Psoas muscle (tissue), 7 donors: ENCODE measurements at regions not wholly inside any gene's neighbourhood (a gene's known extent, or its start where the extent isn't known, plus 50 kb on each side); places are given as distances from the start of the nearest gene placed in this dataset.

ENCODE experiments used
- ATAC-seq, 4 donors: fragments of 200-7000 bp; cut with Tn5 transposase; one replicate each; pipeline ENCODE4 v1.9.1; 2020; ENCODE audit warnings: moderate library complexity in 3 of 4, mild to moderate bottlenecking in 2 of 4
- DNase-seq, 2 donors: peaks; one replicate each; pipeline ENCODE4 v3.0.0-alpha.2; 2020
- H3K27ac ChIP-seq: fragments of 200-600 bp; one replicate; pipeline ENCODE4 v1.8.0; 2022
- H3K27me3 ChIP-seq, 3 donors: fragments of 200-600 bp in 1 of 3; one replicate each; pipeline versions ENCODE4 v1.6.1 to v1.8.0; 2013 to 2022; ENCODE audit warnings: low read length in 2 of 3, mild to moderate bottlenecking in 2 of 3, moderate library complexity in 1 of 3; ENCODE audit not compliant: insufficient read depth in 3 of 3
- H3K36me3 ChIP-seq, 2 donors: fragments of 200-600 bp in 1 of 2; one replicate each; pipeline versions ENCODE4 v1.6.1 to v1.8.0; 2013 to 2022; ENCODE audit warnings: low read depth in 1 of 2, mild to moderate bottlenecking in 1 of 2, moderate library complexity in 1 of 2; ENCODE audit not compliant: insufficient read depth in 1 of 2
- H3K4me1 ChIP-seq: fragments of 200-600 bp; one replicate; pipeline ENCODE4 v1.8.0; 2022
- H3K4me3 ChIP-seq: fragments of 200-600 bp; one replicate; pipeline ENCODE4 v1.8.0; 2022; ENCODE audit warnings: mild to moderate bottlenecking
- H3K9me3 ChIP-seq: fragments of 200-600 bp; one replicate; pipeline ENCODE4 v1.8.0; 2022
- CTCF ChIP-seq: fragments of 200-600 bp; IDR thresholded peaks from one replicate; pipeline ENCODE4 v1.8.0; 2022; ENCODE audit warnings: antibody characterized with exemption
- WGBS, 3 donors: extraction: QIAGEN DNeasy Blood & Tissue Kit; methylation state at CpG; one replicate each; pipeline versions ENCODE4 v1.1.6 to v1.1.7; 2013; 5-methylcytosine and 5-hydroxymethylcytosine counted together
- intact Hi-C, 2 donors: fragments of 100-400 bp; cut with DNase I; formaldehyde crosslinking; loops; one replicate each; pipeline versions ENCODE4 v1.11.0 to v1.14.2; 2022
- donor health status: healthy with polysubstance abuse.
- donor health status: DM: no; HTN: no; CAD: no; lungs with moderate emphysema.
- donor health status: Bipolar disorder and iron deficiency.
- donor health status: healthy.
- donor health status: DM: yes; HTN: yes; CAD: no.
- donor health status: DM: no; HTN: no; CAD: no.
- donor health status: DM: yes; HTN: yes; CAD: no.

- intact Hi-C loops: no loop called here
- no peak for DNase-seq
- H3K27ac ChIP-seq: peak overlapping the region; percentile 80
- peaks cover 69% of the 10 kb centered on the region for H3K4me1 ChIP-seq
- H3K36me3 ChIP-seq: no peaks in the 10 kb centered on the region
- H3K4me3 ChIP-seq: no peak overlapping the region
- WGBS, 3 donors: 31 to 54% (median 36%) methylated on average over 11 of the region's 11 CpGs
- no peaks in the 10 kb centered on the region for H3K27me3 ChIP-seq
- no peak for TF ChIP-seq CTCF
- ATAC-seq: peak in 1 of 4 donors; percentile 13
- no peaks in the 10 kb centered on the region for H3K9me3 ChIP-seq
Measured at GRCh38 chr16:85314512-85314971, 202.3 kb upstream of the CIBAR2 start.

- no peaks in the 10 kb centered on the region for H3K36me3 ChIP-seq
- no peaks in the 10 kb centered on the region for H3K27me3 ChIP-seq
- peak overlapping the region; percentile 10 for H3K27ac ChIP-seq
- WGBS, 3 donors: 52 to 72% (median 62%) methylated on average over 14 of the region's 14 CpGs
- TF ChIP-seq CTCF: no peak
- peaks cover 63% of the 10 kb centered on the region for H3K4me1 ChIP-seq
- intact Hi-C loops: no loop called here
- H3K4me3 ChIP-seq: no peak overlapping the region
- ATAC-seq (peak in 3 of 4 donors; percentile 30 to 54 (median 33)), DNase-seq (no peak)
- H3K9me3 ChIP-seq: no peaks in the 10 kb centered on the region
Measured at GRCh38 chr16:85315866-85316265, 203.6 kb upstream of the CIBAR2 start.

GRCh38 chr16:85316321-85316919 is 204.1 kb upstream of the CIBAR2 start:
- TF ChIP-seq CTCF: peak; percentile 71
- ATAC-seq (peak; percentile 37 to 76 (median 73)), DNase-seq (peak; percentile 73 to 83)
- Histone ChIP-seq H3K36me3 (no peaks in the 10 kb centered on the region), H3K27me3 (no peaks in the 10 kb centered on the region), H3K4me3 (no peak overlapping the region), H3K4me1 (peaks cover 63% of the 10 kb centered on the region), H3K9me3 (no peaks in the 10 kb centered on the region), H3K27ac (peak overlapping the region; percentile 10)
- 65 to 72% (median 68%) methylated on average over 19 of the region's 19 CpGs for WGBS, 3 donors
- intact Hi-C loops: no loop called here

- Histone ChIP-seq H3K4me3 (no peak overlapping the region), H3K36me3 (no peaks in the 10 kb centered on the region), H3K4me1 (peaks cover 63% of the 10 kb centered on the region), H3K27me3 (no peaks in the 10 kb centered on the region), H3K9me3 (no peaks in the 10 kb centered on the region), H3K27ac (no peak overlapping the region)
- no peak for DNase-seq
- TF ChIP-seq CTCF: no peak
- intact Hi-C loops: no loop called here
- ATAC-seq: no peak
- 55 to 72% (median 63%) methylated on average over 9 of the region's 9 CpGs for WGBS, 3 donors
Measured at GRCh38 chr16:85316944-85317343, 204.7 kb upstream of the CIBAR2 start.

- Histone ChIP-seq H3K4me3 (no peak overlapping the region), H3K4me1 (peaks cover 65% of the 10 kb centered on the region), H3K27me3 (no peaks in the 10 kb centered on the region), H3K9me3 (no peaks in the 10 kb centered on the region), H3K27ac (no peak overlapping the region), H3K36me3 (no peaks in the 10 kb centered on the region)
- no peak for TF ChIP-seq CTCF
- intact Hi-C loops: no loop called here
- ATAC-seq (no peak), DNase-seq (no peak)
- WGBS, 3 donors: 85 to 89% (median 88%) methylated on average over 12 of the region's 12 CpGs
Measured at GRCh38 chr16:85317704-85318103, 205.4 kb upstream of the CIBAR2 start.
